Vagina (tissue), 2 donors: ENCODE measurements at regions not wholly inside any gene's neighbourhood (a gene's known extent, or its start where the extent isn't known, plus 50 kb on each side); places are given as distances from the start of the nearest gene placed in this dataset.

Experiments used
- POLR2A ChIP-seq, 2 donors: fragments of 450-650 bp; IDR thresholded peaks; one replicate each; pipeline ENCODE4 v1.6.1; 2017; ENCODE audit warnings: antibody characterized with exemption in 2 of 2, mild to moderate bottlenecking in 2 of 2, moderate library complexity in 2 of 2
- POLR2AphosphoS5 ChIP-seq, 2 donors: sonication (generic); formaldehyde crosslinking; IDR thresholded peaks; one replicate each; pipeline ENCODE4 v1.9.0; 2017; ENCODE audit warnings: antibody characterized with exemption in 2 of 2, mild to moderate bottlenecking in 2 of 2, low read depth in 1 of 2; ENCODE audit not compliant: insufficient read depth in 1 of 2
- TF ChIP-seq, protein P1 (sequence below), 3 experiments: fragments of 450-650 bp in 2 of 3; fragments of 200-600 bp in 1 of 3; sonication (generic) in 1 of 3; IDR thresholded peaks; one replicate each; pipeline ENCODE4 v1.5.1; 2017 to 2019; ENCODE audit warnings: antibody characterized with exemption in 3 of 3, mild to moderate bottlenecking in 2 of 3, moderate library complexity in 2 of 3

DNA sequence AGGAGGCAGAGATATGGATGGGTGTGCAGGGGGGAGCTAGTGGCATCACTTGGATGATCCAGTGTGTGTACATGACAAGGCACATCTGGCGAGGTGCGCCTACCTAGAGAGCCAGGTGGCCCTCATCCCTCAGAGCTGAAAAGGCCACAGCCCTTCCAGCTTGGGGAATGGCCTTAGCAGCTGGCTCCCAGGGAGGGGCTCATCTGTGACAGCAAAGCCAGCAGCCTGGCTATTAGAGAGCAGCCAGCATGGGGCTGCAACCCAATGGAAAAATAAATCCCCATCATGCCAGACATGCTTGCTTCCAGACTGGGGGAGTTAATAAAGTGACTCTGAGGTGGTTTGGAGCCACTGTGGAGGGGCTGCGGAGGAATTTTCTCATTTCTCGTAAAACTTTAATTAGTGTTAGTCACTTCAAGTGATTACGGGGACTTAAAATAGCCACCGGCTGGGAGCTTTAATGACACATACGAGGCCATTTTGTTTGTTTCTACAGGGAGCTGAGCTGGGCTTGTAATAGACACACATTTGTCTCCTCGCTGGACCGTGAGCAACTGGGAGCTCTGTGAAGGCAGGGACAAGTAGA, 111.2 kb upstream of the ALX4 start:
- TF ChIP-seq, protein P1, sequence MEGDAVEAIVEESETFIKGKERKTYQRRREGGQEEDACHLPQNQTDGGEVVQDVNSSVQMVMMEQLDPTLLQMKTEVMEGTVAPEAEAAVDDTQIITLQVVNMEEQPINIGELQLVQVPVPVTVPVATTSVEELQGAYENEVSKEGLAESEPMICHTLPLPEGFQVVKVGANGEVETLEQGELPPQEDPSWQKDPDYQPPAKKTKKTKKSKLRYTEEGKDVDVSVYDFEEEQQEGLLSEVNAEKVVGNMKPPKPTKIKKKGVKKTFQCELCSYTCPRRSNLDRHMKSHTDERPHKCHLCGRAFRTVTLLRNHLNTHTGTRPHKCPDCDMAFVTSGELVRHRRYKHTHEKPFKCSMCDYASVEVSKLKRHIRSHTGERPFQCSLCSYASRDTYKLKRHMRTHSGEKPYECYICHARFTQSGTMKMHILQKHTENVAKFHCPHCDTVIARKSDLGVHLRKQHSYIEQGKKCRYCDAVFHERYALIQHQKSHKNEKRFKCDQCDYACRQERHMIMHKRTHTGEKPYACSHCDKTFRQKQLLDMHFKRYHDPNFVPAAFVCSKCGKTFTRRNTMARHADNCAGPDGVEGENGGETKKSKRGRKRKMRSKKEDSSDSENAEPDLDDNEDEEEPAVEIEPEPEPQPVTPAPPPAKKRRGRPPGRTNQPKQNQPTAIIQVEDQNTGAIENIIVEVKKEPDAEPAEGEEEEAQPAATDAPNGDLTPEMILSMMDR (IDR thresholded peaks at IDR 0.05) = no peak
- no peak for TF ChIP-seq POLR2A (IDR thresholded peaks at IDR 0.05)
- no peak for TF ChIP-seq POLR2AphosphoS5 (IDR thresholded peaks at IDR 0.05; ENCODE audit: insufficient read depth in 1 of 2, low read depth in 1 of 2)
